Stimulated activated CD4-positive, alpha-beta T cell treated with anti-CD3 and anti-CD28 coated beads, Interleukin-1b, Interleukin-23, amount 100 ng/mL, for 48 hours (primary cell): ENCODE measurements at regions not wholly inside any gene's neighbourhood (a gene's known extent, or its start where the extent isn't known, plus 50 kb on each side); places are given as distances from the start of the nearest gene placed in this dataset.

ENCODE experiments used
- DNase-seq: peaks from one replicate; pipeline ENCODE4 v3.0.0-alpha.2; 2020

- no peak for DNase-seq
Measured at GRCh38 chr2:5464657-5465056, 227.5 kb upstream of the SOX11 start.

GRCh38 chr2:5465859-5466258 lies 226.3 kb upstream of the SOX11 start:
- no peak for DNase-seq

- no peak for DNase-seq
Measured at GRCh38 chr2:5467178-5467905, 224.8 kb upstream of the SOX11 start.

- no peak for DNase-seq
Measured at GRCh38 chr2:5472673-5473072, 219.5 kb upstream of the SOX11 start.

GRCh38 chr2:5473635-5474034 lies 218.5 kb upstream of the SOX11 start:
- DNase-seq, result no peak

GRCh38 chr2:5474716-5475115 lies 217.5 kb upstream of the SOX11 start:
- no peak for DNase-seq

GRCh38 chr2:5479265-5479928 lies 212.8 kb upstream of the SOX11 start:
- DNase-seq, result no peak

- no peak for DNase-seq
Measured at GRCh38 chr2:5482929-5483331, 209.3 kb upstream of the SOX11 start.

GRCh38 chr2:5484868-5485267 lies 207.3 kb upstream of the SOX11 start:
- no peak for DNase-seq

GRCh38 chr2:5491523-5491922 lies 200.7 kb upstream of the SOX11 start:
- no peak for DNase-seq

- DNase-seq, result no peak
Measured at GRCh38 chr2:5493256-5493655, 198.9 kb upstream of the SOX11 start.

- no peak for DNase-seq
Measured at GRCh38 chr2:5494212-5494611, 198.0 kb upstream of the SOX11 start.

- DNase-seq, result no peak
Measured at GRCh38 chr2:5495586-5495985, 196.6 kb upstream of the SOX11 start.

GRCh38 chr2:5497874-5498273 lies 194.3 kb upstream of the SOX11 start:
- DNase-seq, result no peak

GRCh38 chr2:5501807-5502206 lies 190.4 kb upstream of the SOX11 start:
- DNase-seq, result no peak

- no peak for DNase-seq
Measured at GRCh38 chr2:5502385-5502784, 189.8 kb upstream of the SOX11 start.

- DNase-seq, result no peak
Measured at GRCh38 chr2:5504756-5505155, 187.4 kb upstream of the SOX11 start.

- DNase-seq, result no peak
Measured at GRCh38 chr2:5507367-5507766, 184.8 kb upstream of the SOX11 start.

- no peak for DNase-seq
Measured at GRCh38 chr2:5509362-5509761, 182.8 kb upstream of the SOX11 start.

GRCh38 chr2:5510082-5510481 lies 182.1 kb upstream of the SOX11 start:
- DNase-seq, result no peak

GRCh38 chr2:5515693-5516092 lies 176.5 kb upstream of the SOX11 start:
- no peak for DNase-seq

GRCh38 chr2:5519286-5519685 lies 172.9 kb upstream of the SOX11 start:
- DNase-seq, result no peak

- DNase-seq, result no peak
Measured at GRCh38 chr2:5520463-5520972, 171.7 kb upstream of the SOX11 start.

GRCh38 chr2:5521461-5521860 lies 170.7 kb upstream of the SOX11 start:
- DNase-seq, result no peak

- DNase-seq, result no peak
Measured at GRCh38 chr2:5524551-5524950, 167.6 kb upstream of the SOX11 start.
